Type B pancreatic cell (in vitro differentiated cells): ENCODE measurements at regions not wholly inside any gene's neighbourhood (a gene's known extent, or its start where the extent isn't known, plus 50 kb on each side); places are given as distances from the start of the nearest gene placed in this dataset.

Experiments
- DNase-seq: peaks from one replicate; pipeline ENCODE4 v3.0.0; 2021; ENCODE audit warnings: mixed read lengths; ENCODE audit not compliant: unreplicated experiment; ENCODE audit errors: extremely low spot score
- H3K27ac Mint-ChIP-seq: 2 replicates; pipeline ENCODE4 v1.8.0; 2021; ENCODE audit warnings: mild to moderate bottlenecking, mixed read lengths
- H3K27me3 Mint-ChIP-seq: 2 replicates; pipeline ENCODE4 v1.8.0; 2021; ENCODE audit warnings: mixed read lengths
- H3K36me3 Mint-ChIP-seq: 2 replicates; pipeline ENCODE4 v1.8.0; 2021; ENCODE audit warnings: mixed read lengths
- H3K4me1 Mint-ChIP-seq: one replicate; pipeline ENCODE4 v1.8.0; 2021; ENCODE audit warnings: mixed read lengths; ENCODE audit not compliant: unreplicated experiment
- H3K4me3 Mint-ChIP-seq: 2 replicates; pipeline ENCODE4 v1.8.0; 2021; ENCODE audit warnings: mild to moderate bottlenecking, mixed read lengths
- H3K9me3 Mint-ChIP-seq: 2 replicates; pipeline ENCODE4 v1.8.0; 2021; ENCODE audit warnings: mixed read lengths
- CTCF ChIP-seq: fragments of 200-600 bp; sonication (generic); conservative IDR thresholded peaks from 2 replicates; pipeline ENCODE4 v1.5.0; 2021; ENCODE audit warnings: antibody characterized with exemption, mild to moderate bottlenecking

- TF ChIP-seq CTCF = no peak
- H3K27me3 Mint-ChIP-seq = no peaks in the 10 kb centered on the region
- no peak overlapping the region for H3K4me3 Mint-ChIP-seq
- no peak for DNase-seq
- H3K9me3 Mint-ChIP-seq = peaks cover 5% of the 10 kb centered on the region
- H3K27ac Mint-ChIP-seq = no peak overlapping the region
- no peaks in the 10 kb centered on the region for H3K36me3 Mint-ChIP-seq
- H3K4me1 Mint-ChIP-seq = no peaks in the 10 kb centered on the region
Measured at GRCh38 chr20:40370800-40371199, 318.2 kb downstream of the MAFB start.

GRCh38 chr20:40368876-40369275 lies 320.2 kb downstream of the MAFB start:
- Mint-ChIP-seq H3K27me3 (peaks cover 6% of the 10 kb centered on the region), H3K4me1 (no peaks in the 10 kb centered on the region), H3K4me3 (no peak overlapping the region), H3K9me3 (no peaks in the 10 kb centered on the region), H3K27ac (no peak overlapping the region), H3K36me3 (no peaks in the 10 kb centered on the region)
- no peak for DNase-seq
- no peak for TF ChIP-seq CTCF

GRCh38 chr20:40361916-40362315 lies 327.1 kb downstream of the MAFB start:
- Mint-ChIP-seq H3K36me3 (no peaks in the 10 kb centered on the region), H3K4me3 (no peak overlapping the region), H3K27me3 (peaks cover 15% of the 10 kb centered on the region), H3K9me3 (no peaks in the 10 kb centered on the region), H3K4me1 (no peaks in the 10 kb centered on the region), H3K27ac (no peak overlapping the region)
- no peak for DNase-seq
- no peak for TF ChIP-seq CTCF

GRCh38 chr20:40359131-40359912 lies 329.7 kb downstream of the MAFB start:
- Mint-ChIP-seq H3K27me3 (peaks cover 11% of the 10 kb centered on the region), H3K4me1 (no peaks in the 10 kb centered on the region), H3K27ac (no peak overlapping the region), H3K4me3 (no peak overlapping the region), H3K36me3 (no peaks in the 10 kb centered on the region), H3K9me3 (no peaks in the 10 kb centered on the region)
- no peak for DNase-seq
- no peak for TF ChIP-seq CTCF

GRCh38 chr20:40354880-40355279 lies 334.2 kb downstream of the MAFB start:
- peaks cover 4% of the 10 kb centered on the region for H3K27me3 Mint-ChIP-seq

More at GRCh38 chr20:40354880-40355279, 334.2 kb downstream of the MAFB start:
- no peaks in the 10 kb centered on the region for H3K9me3 Mint-ChIP-seq
- TF ChIP-seq CTCF = no peak
- H3K4me3 Mint-ChIP-seq = no peak overlapping the region
- no peaks in the 10 kb centered on the region for H3K36me3 Mint-ChIP-seq
- no peak for DNase-seq
- H3K27ac Mint-ChIP-seq = no peak overlapping the region
- no peaks in the 10 kb centered on the region for H3K4me1 Mint-ChIP-seq
